ENCODE measurements at regions not wholly inside any gene's neighbourhood (a gene's known extent, or its start where the extent isn't known, plus 50 kb on each side); places are given as distances from the start of the nearest gene placed in this dataset.

DNA sequence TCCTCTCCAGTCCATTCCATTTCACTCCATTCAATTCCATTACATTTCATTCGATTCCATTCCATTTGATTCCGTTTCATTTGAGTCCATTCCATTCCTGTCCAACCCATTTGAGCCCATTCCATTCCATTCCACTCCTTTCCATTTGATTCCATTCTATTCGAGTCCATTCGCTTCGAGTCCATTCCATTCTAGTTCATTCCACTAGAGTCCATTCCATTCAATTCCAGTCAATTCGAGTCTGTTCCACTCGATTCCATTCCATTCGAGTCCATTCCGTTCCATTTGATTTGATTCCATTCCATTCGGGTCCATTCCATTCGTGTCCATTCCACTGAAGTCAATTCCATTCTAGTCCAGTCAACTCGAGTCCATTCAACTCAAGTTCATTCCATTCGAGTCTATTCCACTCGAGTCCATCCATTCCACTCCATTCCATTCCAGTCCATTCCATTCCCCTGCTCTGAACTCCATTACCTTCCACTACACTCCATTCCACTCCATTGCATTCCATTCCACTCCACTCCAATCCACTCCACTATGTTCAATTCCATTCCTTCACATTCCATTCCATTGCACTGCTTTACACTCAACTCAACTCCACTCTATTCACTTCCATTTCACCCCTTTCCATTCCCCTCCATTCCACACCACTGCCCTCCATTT lies 2569.4 kb upstream of the TPTE start:
- no peak overlapping the region for H3K4me2 ChIP-seq (ENCODE audit: insufficient read depth, low read length)
- H3K9me3 ChIP-seq (replicated peaks; ENCODE audit: control insufficient read depth, insufficient read depth, low read depth, low read length) = peaks cover 6% of the 10 kb centered on the region; the same call in 1 of the 2 replicates
- H3K36me3 ChIP-seq (ENCODE audit: control insufficient read depth, insufficient read depth, low read length) = no peaks in the 10 kb centered on the region
- ATAC-seq (no peak), FAIRE-seq (no peak), DNase-seq (ENCODE audit: extremely low read depth in 1 of 4, low spot score in 3 of 4) (no peak)
- no peak overlapping the region for H3K9ac ChIP-seq (ENCODE audit: insufficient read depth in 1 of 2, low read depth in 2 of 2, low read length in 2 of 2)
- no peak overlapping the region for H3K27ac ChIP-seq (ENCODE audit: extremely low read depth, low read depth, low read length)
- H3K9me1 ChIP-seq (ENCODE audit: control insufficient read depth, insufficient read depth, low read length) = no peaks in the 10 kb centered on the region
- H3K79me2 ChIP-seq (ENCODE audit: control insufficient read depth, insufficient read depth, low read length) = no peaks in the 10 kb centered on the region
- intact Hi-C loops (cut with micrococcal nuclease) = no loop called here
- TF ChIP-seq ELF4 (CRISPR knock-in tag; IDR thresholded peaks at IDR 0.05) (peak; percentile 28; the same call in 1 of the 2 replicates), CBX3 (IDR thresholded peaks at IDR 0.05; ENCODE audit: borderline replicate concordance in 1 of 2, low read length in 2 of 2) (peak in 1 of 2 experiments; percentile 88; a peak in 1 of 3 replicates), OTX1 (CRISPR knock-in tag; IDR thresholded peaks at IDR 0.05) (0 out of 2 replicates have a peak, but pooled peaks have one; percentile 5)
- TF ChIP-seq, protein P1, sequence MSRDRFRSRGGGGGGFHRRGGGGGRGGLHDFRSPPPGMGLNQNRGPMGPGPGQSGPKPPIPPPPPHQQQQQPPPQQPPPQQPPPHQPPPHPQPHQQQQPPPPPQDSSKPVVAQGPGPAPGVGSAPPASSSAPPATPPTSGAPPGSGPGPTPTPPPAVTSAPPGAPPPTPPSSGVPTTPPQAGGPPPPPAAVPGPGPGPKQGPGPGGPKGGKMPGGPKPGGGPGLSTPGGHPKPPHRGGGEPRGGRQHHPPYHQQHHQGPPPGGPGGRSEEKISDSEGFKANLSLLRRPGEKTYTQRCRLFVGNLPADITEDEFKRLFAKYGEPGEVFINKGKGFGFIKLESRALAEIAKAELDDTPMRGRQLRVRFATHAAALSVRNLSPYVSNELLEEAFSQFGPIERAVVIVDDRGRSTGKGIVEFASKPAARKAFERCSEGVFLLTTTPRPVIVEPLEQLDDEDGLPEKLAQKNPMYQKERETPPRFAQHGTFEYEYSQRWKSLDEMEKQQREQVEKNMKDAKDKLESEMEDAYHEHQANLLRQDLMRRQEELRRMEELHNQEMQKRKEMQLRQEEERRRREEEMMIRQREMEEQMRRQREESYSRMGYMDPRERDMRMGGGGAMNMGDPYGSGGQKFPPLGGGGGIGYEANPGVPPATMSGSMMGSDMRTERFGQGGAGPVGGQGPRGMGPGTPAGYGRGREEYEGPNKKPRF (IDR thresholded peaks at IDR 0.05; ENCODE audit: low read depth, low read length) = no peak
- no TSS peak for BruUV-seq (replicated peaks)
- H3K4me3 ChIP-seq = no peak overlapping the region
- no peaks in the 10 kb centered on the region for H4K20me1 ChIP-seq (replicated peaks; ENCODE audit: control insufficient read depth, insufficient read depth, low read length)
- no peak overlapping the region for H2AFZ ChIP-seq (ENCODE audit: low read depth, low read length)
- in situ Hi-C loops (cut with MboI) = no loop called here
- no peaks in the 10 kb centered on the region for H3K27me3 ChIP-seq (ENCODE audit: control insufficient read depth in 2 of 2, insufficient read depth in 2 of 2, low read length in 2 of 2)
- CTCF ChIA-PET (ENCODE audit: low intra/inter-chr PET ratio) = no interaction called here
- no peaks in the 10 kb centered on the region for H3K4me1 ChIP-seq (replicated peaks in 1 of 2; ENCODE audit: control insufficient read depth in 2 of 2, insufficient read depth in 2 of 2, low read length in 2 of 2)
- POLR2A ChIA-PET = no interaction called here
- 2% methylated on average over 14 of the region's 14 CpGs for WGBS (ENCODE audit: insufficient coverage, low coverage, missing lambda C conversion rate)
